ENCODE measurements at regions not wholly inside any gene's neighbourhood (a gene's known extent, or its start where the extent isn't known, plus 50 kb on each side); places are given as distances from the start of the nearest gene placed in this dataset.
A peak's percentile ranks its signal among the peaks of the same experiment; 100 is the strongest.

DNA sequence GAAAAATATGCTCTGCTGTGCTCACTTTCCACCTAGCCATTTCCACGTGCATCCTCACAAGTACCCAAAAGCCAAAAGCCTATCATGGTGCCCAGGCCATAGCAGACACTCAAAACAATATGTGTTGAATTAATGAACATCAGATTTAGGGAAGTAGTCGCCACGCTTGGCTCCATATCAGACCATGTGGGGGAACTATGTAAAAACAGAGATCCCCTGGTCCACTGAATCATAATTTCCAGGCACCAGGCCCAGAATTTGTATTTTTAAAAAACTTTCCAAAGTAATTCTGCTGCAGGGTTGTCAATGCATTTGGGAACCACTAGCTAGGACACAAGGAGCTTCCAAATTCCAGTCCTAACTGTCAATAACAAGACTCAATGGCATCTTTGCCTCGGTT lies 77.3 kb downstream of the CNTN3 start:
- TF ChIP-seq, protein P1, sequence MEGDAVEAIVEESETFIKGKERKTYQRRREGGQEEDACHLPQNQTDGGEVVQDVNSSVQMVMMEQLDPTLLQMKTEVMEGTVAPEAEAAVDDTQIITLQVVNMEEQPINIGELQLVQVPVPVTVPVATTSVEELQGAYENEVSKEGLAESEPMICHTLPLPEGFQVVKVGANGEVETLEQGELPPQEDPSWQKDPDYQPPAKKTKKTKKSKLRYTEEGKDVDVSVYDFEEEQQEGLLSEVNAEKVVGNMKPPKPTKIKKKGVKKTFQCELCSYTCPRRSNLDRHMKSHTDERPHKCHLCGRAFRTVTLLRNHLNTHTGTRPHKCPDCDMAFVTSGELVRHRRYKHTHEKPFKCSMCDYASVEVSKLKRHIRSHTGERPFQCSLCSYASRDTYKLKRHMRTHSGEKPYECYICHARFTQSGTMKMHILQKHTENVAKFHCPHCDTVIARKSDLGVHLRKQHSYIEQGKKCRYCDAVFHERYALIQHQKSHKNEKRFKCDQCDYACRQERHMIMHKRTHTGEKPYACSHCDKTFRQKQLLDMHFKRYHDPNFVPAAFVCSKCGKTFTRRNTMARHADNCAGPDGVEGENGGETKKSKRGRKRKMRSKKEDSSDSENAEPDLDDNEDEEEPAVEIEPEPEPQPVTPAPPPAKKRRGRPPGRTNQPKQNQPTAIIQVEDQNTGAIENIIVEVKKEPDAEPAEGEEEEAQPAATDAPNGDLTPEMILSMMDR (IDR thresholded peaks at IDR 0.05), result no peak
- TF ChIP-seq EP300 (IDR thresholded peaks at IDR 0.05), result peak in 1 of 2 donors; percentile 57

All from tibial nerve (tissue), 4 donors.